ENCODE measurements at regions not wholly inside any gene's neighbourhood (a gene's known extent, or its start where the extent isn't known, plus 50 kb on each side); places are given as distances from the start of the nearest gene placed in this dataset.

DNA sequence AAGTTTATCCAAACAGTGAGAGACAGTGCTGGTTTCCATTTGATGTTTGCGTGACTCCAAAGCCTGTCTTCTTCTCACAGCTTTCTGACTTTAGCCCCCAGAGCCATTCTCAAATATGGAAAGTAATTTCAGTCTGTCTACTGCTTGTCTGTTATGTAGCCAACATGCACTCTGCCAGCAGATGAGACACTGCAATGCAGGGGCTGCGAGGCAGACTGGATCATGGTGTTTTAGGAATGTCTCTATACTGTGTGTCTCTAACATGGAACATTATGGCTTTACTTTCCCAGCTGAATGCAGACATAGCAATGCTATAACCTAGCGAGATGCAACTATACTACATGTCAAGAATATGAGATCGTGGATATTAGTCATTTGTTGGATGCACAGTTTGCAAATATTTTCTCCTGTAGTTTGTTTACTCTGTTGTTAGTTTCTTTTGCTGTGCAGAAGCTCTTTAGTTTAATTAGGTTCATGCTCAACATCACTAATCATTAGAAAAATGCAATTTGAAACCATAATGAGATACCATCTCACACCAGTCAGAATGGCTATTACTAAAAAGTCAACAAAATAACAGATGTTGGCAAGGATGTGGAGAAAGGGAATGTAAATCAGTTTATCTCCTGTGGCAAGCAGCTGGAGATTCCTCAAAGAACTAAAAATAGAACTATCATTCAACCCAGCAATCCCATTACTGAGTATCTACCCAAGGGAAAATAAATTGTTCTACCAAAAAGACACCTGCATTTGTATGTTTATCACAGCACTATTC lies 235.8 kb upstream of the TMTC1 start:
- no peak for DNase-seq (ENCODE audit: low spot score)

DNA sequence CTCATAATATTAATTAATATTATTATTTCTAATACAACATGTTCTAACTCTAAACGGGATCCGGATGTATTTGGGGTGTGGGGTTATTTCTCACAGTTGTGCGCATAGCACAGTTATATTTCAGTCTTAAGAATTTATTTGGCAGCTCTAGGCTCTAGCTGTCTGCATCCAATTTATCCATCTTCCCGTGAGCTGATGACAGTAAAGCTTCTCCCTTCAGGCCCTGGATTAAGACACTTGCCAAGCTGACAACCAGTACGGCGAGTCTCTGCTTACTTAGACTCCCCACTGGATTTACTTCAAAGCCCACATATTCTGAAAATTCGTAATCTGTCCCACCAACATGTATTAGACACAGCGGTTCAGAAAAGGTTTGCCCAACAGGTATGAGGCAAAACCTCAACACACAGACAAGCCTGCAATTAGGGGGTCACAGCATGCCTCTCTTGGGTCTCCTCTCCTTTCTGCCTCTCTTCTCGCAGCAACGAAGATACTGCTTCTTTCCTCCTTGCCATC lies 232.9 kb upstream of the TMTC1 start:
- DNase-seq (ENCODE audit: low spot score): no peak

DNA sequence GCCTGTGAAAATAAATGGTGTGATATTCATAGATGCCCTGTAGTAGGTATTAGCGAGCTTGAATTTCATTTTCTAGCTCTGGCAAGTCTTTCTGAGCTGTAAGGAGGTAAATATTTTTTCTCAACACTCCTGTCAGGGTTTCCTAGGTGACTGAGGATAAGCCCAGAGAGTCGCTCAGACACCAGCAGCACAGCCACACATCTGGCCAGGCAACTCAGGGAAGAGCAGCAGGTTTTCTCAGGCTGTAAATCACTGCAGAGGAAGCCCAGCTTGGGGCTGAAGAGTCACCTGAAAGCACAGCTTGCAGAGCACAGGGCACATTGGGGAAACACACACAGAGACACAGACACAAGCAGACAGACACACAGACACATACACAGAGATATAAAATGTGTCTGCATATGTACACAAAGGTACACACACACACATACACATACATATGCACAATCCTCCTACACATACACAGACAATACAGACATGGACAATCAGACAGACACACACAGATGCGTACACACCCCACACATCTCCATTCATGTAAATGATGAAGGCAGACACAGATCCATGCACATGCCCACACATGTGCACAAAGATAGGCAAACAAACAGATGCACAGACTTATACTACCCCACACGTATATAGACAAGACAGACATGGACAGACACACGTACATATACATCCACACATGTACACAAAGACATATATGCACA lies 232.0 kb upstream of the TMTC1 start:
- no peak for DNase-seq (ENCODE audit: low spot score)

DNA sequence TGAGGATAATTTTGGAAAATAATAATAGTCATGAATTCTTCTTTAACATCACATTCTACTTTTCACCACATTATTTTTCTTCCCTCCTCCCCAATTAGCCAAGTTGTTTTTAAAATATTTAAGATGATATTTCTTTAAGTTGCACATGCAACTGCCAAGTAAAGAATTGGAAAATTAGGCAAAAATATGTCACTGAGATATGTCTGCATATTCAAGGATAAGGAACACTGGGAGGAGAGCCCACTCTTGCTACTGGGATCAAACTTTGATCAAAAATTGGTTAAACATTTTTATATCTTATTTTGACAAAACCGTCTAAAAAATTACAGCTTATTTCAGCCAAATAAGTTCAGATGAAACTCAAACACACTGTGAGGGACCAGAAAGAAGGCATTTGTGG lies 231.2 kb upstream of the TMTC1 start:
- DNase-seq (ENCODE audit: low spot score): no peak

DNA sequence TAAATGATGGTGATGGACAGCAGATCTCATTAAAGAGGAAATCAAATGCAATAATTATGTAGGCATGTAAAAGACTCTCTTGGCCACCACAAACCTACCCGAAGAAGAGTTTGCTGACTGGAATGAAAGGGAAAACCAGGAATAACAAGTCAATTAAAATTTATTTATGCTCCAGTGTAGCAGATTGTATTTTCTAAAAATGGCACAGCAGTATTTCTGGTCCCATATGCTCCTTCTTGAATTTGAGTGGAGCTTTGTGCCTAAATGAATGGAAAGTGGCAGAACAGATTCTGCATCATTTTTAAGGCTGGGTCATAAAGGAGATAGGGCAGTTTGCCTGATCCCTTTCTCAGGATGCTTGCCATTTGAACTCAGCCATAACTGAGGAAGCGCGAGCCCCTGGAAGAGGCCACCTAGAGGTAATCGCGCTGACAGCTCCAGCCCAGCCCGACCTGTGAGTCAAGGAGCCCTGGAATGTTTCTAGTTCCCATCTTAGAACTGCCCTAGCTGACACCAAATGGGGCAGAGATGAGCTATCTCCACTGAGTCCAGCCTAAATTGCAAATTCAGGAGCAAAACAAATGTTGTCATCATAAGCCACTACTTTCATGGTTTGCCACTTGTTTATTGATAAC lies 229.2 kb upstream of the TMTC1 start:
- DNase-seq (ENCODE audit: low spot score): no peak

DNA sequence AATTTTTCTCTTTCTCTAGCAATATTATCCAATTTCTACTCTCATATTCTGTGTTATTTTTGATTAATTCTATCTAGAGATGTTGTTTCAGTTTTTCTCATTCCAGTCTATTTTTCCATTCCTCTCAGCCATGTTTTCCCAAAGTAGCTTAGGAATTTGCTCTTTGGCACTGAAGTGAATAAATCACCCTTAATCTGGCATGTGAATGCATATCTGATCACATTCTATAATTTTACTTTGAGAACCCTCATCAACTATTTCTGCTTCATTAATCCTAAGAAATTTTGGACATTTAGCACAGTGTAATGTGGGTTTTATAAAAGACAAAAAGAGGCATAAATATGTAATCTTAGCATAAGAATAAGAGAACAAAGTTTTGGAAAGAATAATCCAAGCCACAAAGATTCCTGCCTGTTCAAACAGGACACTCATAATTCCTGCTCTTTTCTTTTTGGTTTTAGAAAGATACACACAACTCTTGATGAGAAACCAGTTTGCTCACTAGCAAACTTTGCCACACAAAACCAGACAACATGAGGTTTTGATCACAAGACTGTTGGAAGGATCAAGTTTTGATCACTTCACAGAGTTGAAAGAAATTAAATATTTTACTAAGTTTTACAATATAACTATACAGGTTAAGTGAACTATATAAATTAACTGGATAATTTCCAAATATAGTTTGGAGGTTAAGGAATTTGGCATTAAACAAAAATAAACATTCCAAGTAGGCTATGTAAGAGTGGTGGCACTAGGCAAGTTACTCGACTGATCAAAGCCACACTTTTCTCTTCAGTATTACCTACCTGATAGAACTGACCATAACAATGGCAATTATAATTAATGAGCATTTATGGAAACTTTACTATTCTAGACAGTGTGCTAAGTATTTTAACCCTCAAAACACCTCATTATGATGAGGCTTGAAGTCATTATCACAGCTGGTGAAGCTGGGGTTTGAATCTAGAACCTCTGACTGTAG lies 226.6 kb upstream of the TMTC1 start:
- no peak for DNase-seq (ENCODE audit: low spot score)

DNA sequence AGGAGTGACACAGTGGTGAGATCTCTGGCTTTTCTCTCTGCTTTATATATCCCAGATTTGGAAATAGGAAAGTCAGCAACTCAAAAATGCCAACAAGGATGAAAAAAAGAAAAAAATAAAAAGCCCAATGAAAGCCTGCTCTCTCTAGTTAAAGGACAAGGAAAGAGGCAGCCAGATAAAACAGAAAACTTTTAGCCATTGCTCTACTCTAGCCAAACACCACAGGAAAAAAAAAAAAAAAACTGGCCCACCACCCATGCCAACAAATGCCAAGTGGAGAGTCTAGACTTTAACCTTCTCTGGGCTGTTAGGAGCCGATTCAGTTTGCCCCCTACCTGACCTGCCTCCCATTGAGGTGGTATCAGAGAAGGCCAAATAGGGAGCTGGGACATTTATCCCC lies 222.3 kb upstream of the TMTC1 start:
- DNase-seq (ENCODE audit: low spot score): no peak

DNA sequence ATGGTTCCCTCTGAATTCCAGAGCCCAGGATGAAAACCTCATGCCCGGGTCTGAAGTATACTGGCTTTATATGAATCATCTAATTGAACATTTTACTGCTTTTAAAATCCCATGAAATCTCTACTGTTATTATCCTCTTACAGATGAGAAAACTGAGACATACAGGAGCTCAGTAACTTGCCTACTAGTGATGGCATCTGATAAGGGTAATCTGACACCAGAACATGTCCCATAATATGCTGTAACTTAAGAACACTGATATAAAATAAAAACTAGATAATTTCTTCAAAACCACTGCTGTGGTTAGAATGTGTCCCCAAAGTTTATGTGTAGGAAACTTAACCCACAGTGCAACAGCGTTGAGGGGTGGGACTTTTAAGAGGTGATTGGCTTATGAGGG lies 219.6 kb upstream of the TMTC1 start:
- no peak for DNase-seq (ENCODE audit: low spot score)

DNA sequence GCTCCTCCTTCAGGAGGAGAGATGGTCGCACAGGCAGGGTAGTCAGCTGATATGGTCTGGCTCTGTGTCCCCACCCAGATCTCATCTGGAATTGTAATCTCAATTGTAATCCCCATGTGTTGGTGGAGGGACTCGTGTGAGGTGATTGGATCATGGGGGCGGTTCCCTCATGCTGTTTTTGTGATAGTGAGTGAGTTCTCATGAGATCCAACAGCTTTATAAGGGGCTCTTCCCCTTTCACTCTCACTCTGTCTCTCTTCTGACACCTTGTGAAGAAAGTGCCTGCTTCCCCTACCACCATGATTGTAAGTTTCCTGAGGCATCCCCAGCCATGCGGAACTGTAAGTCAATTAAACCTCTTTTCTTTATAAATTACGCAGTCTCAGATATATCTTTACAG lies 218.9 kb upstream of the TMTC1 start:
- no peak for DNase-seq (ENCODE audit: low spot score)

DNA sequence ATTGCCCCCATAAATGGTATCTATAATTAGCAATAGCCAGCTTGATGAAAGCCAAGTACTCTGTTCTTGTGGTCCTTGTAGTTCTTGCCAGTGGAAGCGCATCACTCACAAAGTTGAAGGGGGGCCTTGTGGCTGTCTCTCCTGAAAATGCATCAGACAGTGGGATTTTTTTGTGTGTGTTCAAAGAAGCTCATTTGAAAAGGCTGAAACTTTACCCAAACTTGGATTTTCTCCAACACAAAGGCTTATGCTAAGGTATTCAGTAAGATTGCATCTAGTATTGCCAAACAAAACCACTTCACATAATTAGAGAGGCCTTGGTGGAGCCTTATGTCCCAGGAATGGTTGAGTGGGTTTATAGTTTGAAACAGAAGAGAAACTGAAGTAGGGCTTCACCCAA lies 216.7 kb upstream of the TMTC1 start:
- no peak for DNase-seq (ENCODE audit: low spot score)

DNA sequence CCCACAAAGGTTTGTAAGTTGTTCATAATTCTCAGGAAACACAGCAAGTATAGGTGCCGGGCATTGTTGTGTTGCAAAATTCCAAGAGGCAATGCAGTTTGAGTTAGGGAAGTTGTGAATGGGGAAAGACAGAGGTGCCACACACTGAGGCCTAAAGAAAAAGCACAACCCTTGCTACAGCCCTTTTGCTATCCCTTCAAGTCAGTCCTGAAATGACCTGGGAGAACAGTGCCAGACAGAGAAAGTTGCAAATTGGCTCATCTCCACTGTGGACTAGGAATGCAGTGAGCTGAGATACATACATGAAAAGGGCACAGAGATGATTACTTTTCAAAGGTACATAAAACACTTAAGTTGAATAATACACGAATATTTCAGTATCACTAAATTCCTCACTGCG lies 213.3 kb upstream of the TMTC1 start:
- no peak for DNase-seq (ENCODE audit: low spot score)

DNA sequence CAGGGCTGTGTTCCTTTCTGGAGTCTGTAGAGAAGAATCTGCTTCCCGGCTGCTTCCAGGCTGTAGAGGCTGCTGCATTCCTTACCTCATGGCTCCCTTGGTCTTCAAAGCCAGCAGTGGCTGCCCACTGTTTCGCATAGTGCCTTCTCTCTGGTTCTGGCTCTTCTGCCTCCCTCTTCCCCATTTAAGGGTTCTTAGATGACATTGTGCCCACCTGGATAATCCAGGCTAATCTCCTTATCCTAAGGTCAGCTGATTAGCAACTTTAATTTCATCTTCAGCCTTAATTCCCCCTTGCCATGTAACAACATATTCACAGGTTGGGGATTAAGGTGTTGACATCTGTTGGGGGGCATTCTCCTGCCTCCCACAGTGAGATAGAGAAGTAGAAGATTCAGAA lies 208.6 kb upstream of the TMTC1 start:
- no peak for DNase-seq (ENCODE audit: low spot score)

DNA sequence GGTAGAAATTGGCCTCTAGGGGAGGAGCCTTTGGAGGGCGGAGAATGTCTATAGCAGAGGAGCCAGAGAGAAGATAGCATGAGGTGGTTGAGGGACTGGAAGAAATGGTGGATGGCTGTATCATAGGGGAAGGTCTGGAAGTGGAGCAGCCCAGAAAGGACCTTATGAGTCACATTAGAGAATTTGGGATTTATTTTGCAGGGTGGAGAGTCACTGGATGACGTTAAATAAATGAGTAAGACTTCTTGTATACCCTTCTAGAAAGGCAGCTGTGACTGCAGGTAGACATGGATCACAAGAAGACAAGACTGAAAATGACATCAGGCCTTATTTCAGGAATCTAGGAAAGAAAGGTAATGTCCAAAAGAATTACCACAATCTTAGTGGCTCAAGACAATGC lies 208.2 kb upstream of the TMTC1 start:
- no peak for DNase-seq (ENCODE audit: low spot score)

DNA sequence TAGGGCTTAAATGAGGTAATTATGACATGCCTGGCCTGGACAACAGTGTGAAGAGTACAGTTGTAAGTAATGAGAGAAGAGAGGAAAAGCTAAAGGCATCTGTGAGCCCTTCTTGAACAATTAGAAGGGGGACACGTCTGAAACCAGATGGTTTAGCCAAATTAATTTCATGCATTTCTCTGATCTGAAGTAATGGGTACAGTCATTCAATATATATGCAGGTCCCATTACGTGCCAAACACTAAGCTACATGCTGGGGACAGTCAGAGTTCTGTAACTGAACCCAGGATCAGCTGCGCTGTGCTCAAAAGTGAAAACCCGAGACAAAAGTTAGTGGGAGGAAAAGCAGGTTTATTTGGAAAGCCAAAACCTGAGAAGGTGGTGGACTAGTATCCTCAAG lies 207.2 kb upstream of the TMTC1 start:
- no peak for DNase-seq (ENCODE audit: low spot score)

DNA sequence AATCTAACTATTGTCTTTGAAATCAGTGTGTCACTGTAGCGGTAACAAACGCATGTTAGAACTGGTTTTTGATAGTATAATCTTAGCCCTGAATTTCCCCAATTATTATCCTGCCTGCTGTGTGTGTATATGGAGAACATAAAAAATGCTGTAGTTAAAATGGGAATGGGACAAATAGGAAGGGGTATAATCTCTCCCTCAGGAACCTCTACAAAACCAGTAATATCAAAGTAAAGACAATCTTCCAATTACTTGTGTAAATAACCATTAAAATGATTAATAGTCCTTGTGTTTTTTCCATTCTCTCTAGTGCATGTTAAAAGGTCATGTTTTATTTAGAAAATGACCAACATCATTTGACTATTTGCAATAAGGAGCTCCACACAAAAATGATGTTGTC lies 200.1 kb upstream of the TMTC1 start:
- no peak for DNase-seq (ENCODE audit: low spot score)

DNA sequence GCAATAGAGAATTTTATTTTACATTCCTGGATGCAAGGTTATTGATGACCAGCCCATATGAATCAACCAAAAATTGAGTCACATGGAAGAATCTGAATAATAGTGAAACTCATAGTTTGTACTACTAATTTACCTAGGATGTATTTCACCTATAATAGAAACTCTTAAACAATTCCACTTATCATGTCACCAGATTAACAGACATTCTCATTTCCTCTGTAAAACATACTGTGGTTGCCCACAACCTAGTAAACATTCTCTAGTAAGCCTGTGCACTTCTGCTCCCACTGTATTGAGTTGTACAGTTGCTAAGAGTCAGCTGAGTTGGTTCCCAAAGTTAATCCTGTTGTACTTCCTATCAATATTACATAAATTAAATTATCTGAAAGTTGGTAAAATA lies 196.6 kb upstream of the TMTC1 start:
- DNase-seq (ENCODE audit: low spot score): no peak

DNA sequence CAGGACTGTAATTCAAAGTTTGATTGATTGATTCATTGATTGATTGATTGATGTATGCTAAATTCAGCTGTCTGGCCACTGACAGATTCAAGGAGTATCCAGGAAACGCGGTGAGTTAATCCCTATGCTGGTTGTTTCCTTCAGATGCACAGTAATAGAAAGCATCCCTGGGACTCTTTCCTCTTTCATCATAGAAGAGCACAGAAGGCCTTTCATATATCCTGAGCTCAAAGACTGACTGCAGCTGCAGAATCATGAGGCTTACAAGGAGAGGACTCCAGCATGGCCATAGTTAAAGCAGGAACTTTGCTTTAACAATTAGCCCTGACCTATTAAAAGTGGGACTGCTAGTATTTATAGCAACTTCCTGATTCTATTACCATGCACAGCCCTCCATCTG lies 187.7 kb upstream of the TMTC1 start:
- DNase-seq (ENCODE audit: low spot score): no peak

DNA sequence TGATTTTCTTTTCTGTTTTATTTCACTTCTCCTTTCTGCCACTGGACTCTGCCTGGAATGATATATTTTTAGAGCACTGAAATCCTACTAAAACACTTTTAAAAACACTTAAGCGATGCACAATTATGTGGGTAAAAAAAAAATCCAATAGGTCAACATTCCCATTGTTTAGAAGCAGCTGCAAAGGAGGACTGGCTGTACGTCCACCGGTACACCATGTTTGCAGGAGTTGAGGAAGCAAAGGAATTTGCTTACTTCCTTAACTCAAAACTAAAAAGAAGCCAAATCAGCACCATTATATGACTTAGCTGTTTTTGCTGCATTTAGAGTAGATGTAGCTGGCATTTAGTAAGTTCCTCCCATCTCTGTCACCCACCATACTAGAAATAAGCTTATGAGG lies 186.8 kb upstream of the TMTC1 start:
- no peak for DNase-seq (ENCODE audit: low spot score)

DNA sequence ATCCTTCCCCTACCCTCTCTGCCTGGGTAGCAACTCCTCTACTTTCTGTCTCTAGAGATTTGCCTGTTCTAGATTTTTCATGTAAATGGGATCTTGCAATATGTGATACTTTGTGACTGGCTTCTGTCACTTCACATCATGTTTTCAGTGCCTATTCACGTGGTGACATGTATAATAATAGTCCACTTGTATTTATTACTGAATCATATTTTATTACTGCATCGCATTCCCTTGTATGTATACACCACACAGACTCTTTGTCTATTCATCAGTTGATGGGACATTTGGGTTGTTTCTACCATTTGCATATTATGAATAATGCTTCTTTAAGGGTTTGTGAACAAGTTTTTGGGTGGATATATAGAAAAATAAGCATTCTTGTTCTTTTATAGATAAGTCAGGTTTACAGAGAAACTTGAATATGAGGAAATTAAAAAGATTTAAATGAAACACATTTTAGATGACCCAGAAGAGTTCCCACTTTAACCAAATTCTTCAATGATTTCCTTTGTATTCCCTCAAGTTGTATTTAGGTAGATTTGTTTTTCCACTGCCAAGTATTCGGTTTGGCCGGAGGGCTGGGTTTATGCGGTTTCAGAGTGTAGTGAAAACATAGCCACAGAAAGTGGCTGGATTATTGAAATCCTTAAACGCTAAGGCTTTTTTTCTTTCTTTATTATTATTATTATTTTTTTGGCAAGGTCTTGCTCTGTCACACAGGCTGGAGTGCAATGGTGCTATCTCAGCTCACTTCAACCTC lies 178.7 kb upstream of the TMTC1 start:
- no peak for DNase-seq (ENCODE audit: low spot score)

DNA sequence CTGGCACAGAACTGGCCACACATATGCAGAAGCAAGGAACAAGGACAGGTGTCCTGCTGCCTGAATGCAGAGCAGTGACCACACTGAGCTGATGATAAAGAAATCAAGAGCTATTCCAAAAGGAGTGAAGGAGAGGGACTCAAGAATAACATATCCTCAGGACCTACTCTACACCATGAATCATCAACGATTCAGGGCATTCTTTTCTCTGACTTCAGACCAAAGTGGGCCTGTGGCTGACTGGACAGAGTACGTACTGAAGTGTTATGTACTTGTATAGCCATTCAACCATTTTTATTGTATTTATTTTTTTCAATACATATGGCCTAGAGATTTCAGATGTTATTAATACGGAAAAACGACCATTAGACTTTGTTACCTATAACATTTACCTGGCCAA lies 177.5 kb upstream of the TMTC1 start:
- DNase-seq (ENCODE audit: low spot score): no peak

DNA sequence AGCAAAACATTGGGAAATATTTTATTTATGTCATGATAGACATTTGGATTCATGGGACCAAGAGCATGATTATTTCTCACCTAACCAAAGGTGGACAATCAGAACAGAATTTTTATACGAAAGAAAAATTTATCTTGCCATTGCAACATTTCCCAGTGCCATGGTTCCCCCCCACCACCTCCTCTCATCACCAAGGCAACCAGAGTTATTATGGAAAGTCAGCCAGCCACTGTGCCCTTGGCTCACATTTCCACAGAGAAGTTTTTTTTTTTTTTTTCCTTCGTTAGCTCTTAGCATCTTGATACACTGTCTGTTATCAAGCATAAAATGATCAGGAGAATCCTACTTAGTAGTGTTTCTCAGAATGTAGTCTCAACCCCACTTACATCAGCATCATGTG lies 176.4 kb upstream of the TMTC1 start:
- DNase-seq (ENCODE audit: low spot score): no peak

Data from AG20443 (cell line).